ENCODE measurements at regions not wholly inside any gene's neighbourhood (a gene's known extent, or its start where the extent isn't known, plus 50 kb on each side); places are given as distances from the start of the nearest gene placed in this dataset.

- in situ Hi-C loops (cut with HindIII; ENCODE audit: low sequenced_read_pairs), result no loop called here
- H3K4me3 ChIP-seq (ENCODE audit: low read depth, low read length), result no peak overlapping the region
- no peak for TF ChIP-seq CTCF (IDR thresholded peaks at IDR 0.05; ENCODE audit: low read depth, low read length, missing control alignments)
- no peak for DNase-seq (ENCODE audit: low read depth)
Observed at GRCh38 chr22:22427542-22428065, 80.9 kb downstream of the ZNF280B start.

DNA sequence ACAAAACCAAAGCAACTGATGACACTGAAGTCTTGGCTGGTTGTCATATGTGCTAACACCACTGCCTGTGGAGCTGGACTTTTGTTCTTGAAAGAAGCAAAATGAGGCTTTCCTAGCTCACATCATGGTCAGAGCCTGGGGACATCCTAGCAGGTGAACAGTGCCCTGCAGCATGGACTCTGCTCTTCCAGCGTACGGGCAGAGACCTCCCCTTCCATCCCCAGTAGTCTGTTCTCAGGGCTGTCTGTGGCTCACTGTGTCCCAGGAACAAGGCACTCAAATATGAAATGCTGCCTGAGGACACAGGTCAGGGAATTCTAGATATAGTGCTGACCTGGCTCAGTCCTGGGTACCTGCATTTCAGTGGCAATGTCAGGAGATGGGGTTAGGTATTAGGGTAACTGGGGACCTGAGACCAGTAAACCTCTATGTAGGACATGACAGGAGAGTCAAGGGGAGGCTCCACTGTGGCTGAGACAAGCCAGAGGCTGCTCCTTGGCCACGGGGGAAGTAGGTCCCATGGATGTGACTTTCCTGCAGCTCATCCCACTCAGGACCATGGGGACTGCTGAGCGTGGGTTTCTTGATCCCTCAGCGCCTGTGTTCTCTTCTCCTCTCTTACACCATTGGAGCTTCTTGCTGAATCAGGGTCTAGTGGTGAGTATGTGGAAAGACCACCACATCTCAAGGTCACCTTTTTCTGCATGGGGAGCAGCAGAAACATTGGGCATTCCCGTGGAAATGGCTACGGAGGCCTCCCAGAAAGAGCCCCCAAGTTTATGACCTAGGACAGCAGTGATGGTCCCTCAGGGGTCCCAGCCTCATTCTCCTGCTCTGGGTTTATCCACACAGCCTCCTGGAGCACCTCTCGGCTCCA, 80.1 kb downstream of the ZNF280B start:
- TF ChIP-seq CTCF (IDR thresholded peaks at IDR 0.05; ENCODE audit: low read depth, low read length, missing control alignments), result no peak
- in situ Hi-C loops (cut with HindIII; ENCODE audit: low sequenced_read_pairs), result no loop called here
- DNase-seq (ENCODE audit: low read depth), result no peak
- H3K4me3 ChIP-seq (ENCODE audit: low read depth, low read length), result no peak overlapping the region

- no peak for DNase-seq (ENCODE audit: low read depth)
- no peak for TF ChIP-seq CTCF (IDR thresholded peaks at IDR 0.05; ENCODE audit: low read depth, low read length, missing control alignments)
- in situ Hi-C loops (cut with HindIII; ENCODE audit: low sequenced_read_pairs), result no loop called here
- H3K4me3 ChIP-seq (ENCODE audit: low read depth, low read length), result no peak overlapping the region
Observed at GRCh38 chr22:22429369-22430108, 79.0 kb downstream of the ZNF280B start.

GRCh38 chr22:22430111-22430820, 78.3 kb downstream of the ZNF280B start:
- DNase-seq (ENCODE audit: low read depth), result no peak
- no peak for TF ChIP-seq CTCF (IDR thresholded peaks at IDR 0.05; ENCODE audit: low read depth, low read length, missing control alignments)
- H3K4me3 ChIP-seq (ENCODE audit: low read depth, low read length), result no peak overlapping the region
- in situ Hi-C loops (cut with HindIII; ENCODE audit: low sequenced_read_pairs), result no loop called here

DNA sequence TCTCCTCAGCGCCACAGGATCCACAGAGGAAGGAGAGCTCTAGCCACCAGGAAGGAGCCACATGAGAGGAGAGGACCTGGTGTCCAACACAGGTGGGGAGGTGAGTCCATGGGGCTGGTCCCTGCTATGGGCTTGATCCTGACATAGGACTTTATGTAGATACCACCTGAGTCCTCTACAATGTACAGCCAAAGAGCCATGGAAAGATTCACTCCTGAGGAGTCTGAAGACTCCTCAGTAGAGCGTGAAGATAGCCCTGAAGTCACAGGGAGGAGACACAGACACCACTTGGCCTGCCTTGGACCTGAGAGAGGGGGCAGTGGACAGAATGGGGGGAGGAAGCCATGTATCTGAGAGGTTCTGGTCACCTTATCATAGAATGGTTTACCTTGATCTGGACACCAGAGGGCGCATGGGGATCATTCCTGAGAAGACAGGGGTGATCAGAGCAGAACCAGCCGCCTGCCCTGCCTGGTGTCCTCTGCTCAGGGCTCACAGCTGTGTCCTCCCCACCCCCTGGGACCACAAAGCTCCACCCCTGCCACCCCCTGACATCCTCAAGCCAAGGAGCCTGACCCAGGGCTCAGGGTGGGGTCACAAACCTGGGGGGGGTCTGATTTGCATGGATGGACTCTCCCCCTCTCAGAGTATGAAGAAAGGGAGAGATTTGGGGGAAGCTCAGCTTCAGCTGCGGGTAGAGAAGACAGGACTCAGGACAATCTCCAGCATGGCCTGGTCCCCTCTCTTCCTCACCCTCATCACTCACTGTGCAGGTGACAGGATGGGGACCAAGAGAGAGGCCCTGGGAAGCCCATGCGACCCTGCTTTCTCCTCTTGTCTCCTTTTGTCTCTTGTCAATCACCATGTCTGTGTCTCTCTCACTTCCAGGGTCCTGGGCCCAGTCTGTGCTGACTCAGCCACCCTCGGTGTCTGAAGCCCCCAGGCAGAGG, 77.0 kb downstream of the ZNF280B start:
- no peak overlapping the region for H3K4me3 ChIP-seq (ENCODE audit: low read depth, low read length)
- in situ Hi-C loops (cut with HindIII; ENCODE audit: low sequenced_read_pairs), result no loop called here
- peak; percentile 72 for TF ChIP-seq CTCF (IDR thresholded peaks at IDR 0.05; ENCODE audit: low read depth, low read length, missing control alignments)
- peak; percentile 11 for DNase-seq (ENCODE audit: low read depth)

All from astrocyte of the cerebellum (primary cell).